ENCODE measurements at regions not wholly inside any gene's neighbourhood (a gene's known extent, or its start where the extent isn't known, plus 50 kb on each side); places are given as distances from the start of the nearest gene placed in this dataset.

DNA sequence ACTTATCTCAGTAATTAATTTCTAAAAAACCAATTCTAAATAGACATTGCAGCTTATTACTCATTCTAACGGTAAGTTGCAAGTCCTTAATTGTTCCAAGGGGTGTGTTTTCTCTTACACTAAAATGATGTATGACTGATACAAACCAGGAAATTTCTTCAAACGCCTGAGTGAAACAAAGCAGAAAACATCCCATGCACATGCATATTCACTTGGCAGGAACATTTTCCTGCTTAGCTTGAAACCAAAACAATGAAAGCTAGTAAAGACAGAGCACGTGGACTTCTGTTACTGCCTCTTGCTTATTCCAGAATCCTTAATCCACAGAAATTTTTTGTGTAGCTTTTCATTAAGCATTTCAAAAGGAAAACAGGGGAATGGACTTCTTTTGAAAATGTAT is 187.7 kb downstream of the MTERF1 start:
- no peak overlapping the region for H3K27ac ChIP-seq (ENCODE audit: low read depth, low read length)
- no peak overlapping the region for H3K4me3 ChIP-seq (ENCODE audit: low read depth, low read length)
- no peak for DNase-seq (ENCODE audit: low read depth, low spot score)
- H3K9me3 ChIP-seq (ENCODE audit: control insufficient read depth, insufficient read depth, low read length) = no peaks in the 10 kb centered on the region
- TF ChIP-seq, protein P1, sequence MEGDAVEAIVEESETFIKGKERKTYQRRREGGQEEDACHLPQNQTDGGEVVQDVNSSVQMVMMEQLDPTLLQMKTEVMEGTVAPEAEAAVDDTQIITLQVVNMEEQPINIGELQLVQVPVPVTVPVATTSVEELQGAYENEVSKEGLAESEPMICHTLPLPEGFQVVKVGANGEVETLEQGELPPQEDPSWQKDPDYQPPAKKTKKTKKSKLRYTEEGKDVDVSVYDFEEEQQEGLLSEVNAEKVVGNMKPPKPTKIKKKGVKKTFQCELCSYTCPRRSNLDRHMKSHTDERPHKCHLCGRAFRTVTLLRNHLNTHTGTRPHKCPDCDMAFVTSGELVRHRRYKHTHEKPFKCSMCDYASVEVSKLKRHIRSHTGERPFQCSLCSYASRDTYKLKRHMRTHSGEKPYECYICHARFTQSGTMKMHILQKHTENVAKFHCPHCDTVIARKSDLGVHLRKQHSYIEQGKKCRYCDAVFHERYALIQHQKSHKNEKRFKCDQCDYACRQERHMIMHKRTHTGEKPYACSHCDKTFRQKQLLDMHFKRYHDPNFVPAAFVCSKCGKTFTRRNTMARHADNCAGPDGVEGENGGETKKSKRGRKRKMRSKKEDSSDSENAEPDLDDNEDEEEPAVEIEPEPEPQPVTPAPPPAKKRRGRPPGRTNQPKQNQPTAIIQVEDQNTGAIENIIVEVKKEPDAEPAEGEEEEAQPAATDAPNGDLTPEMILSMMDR (IDR thresholded peaks at IDR 0.05; ENCODE audit: low read depth, low read length) = no peak
- CTCF ChIA-PET = interaction anchor here (0.5 kb wide), 1 partner anchor 376 kb away, joined by 3 read pairs; no protein-coding TSS in a partner anchor
- POLR2A ChIA-PET = no interaction called here
- no peaks in the 10 kb centered on the region for H3K27me3 ChIP-seq (ENCODE audit: control insufficient read depth, insufficient read depth, low read length)

DNA sequence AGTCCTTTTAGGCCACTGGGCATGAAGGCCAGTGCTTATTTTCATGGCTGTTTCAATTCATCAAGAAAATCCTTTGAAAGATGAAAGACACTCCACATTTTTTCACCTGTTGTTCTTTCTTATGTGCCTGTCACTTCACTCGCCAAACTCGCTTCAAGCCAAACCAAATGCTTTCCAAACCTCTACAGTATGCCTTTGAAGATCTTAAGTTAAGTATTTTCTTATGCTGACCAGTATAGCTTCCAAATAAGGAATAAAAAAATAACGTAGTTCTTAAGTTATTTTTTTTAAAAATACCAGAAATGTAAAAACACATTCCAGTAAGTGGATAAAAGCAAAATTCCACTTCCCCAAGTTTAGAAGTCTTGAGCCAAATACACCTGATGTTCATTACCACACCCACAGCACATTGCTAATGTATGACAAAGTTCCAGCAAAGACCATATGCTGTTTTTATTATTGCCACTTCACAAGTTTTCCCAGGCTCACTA is 186.1 kb downstream of the MTERF1 start:
- Histone ChIP-seq H3K9me3 (ENCODE audit: control insufficient read depth, insufficient read depth, low read length) (peaks cover 6% of the 10 kb centered on the region), H3K27me3 (ENCODE audit: control insufficient read depth, insufficient read depth, low read length) (no peaks in the 10 kb centered on the region), H3K4me3 (ENCODE audit: low read depth, low read length) (no peak overlapping the region), H3K27ac (ENCODE audit: low read depth, low read length) (no peak overlapping the region)
- CTCF ChIA-PET = interaction anchor here (0.6 kb wide), 1 partner anchor 605 kb away, joined by 5 read pairs; no protein-coding TSS in a partner anchor
- no peak for DNase-seq (ENCODE audit: low read depth, low spot score)
- TF ChIP-seq, protein P1 (IDR thresholded peaks at IDR 0.05; ENCODE audit: low read depth, low read length) = no peak
- POLR2A ChIA-PET = no interaction called here

DNA sequence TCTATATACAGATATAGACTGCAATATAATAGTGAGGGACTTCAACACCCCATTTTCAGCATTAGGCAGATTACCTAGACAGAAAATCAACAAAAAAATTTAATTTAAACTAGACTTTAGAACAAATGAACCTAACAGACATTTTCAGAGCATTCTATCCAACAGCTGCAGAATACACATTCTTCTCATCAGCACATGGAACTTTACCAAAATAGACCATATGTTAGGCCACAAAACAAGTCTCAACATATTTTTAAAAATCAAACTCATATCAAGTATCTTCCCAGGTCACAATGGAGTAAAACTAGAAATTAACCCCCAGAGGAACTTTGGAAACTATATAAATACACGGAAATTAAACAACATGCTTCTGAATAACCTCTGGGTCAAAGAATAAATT is 169.6 kb downstream of the MTERF1 start:
- ChIA-PET CTCF (no interaction called here), POLR2A (no interaction called here)
- Histone ChIP-seq H3K27me3 (ENCODE audit: control insufficient read depth, insufficient read depth, low read length) (no peaks in the 10 kb centered on the region), H3K9me3 (ENCODE audit: control insufficient read depth, insufficient read depth, low read length) (no peaks in the 10 kb centered on the region), H3K27ac (ENCODE audit: low read depth, low read length) (no peak overlapping the region), H3K4me3 (ENCODE audit: low read depth, low read length) (no peak overlapping the region)
- DNase-seq (ENCODE audit: low read depth, low spot score) = no peak
- TF ChIP-seq, protein P1 (IDR thresholded peaks at IDR 0.05; ENCODE audit: low read depth, low read length) = no peak

DNA sequence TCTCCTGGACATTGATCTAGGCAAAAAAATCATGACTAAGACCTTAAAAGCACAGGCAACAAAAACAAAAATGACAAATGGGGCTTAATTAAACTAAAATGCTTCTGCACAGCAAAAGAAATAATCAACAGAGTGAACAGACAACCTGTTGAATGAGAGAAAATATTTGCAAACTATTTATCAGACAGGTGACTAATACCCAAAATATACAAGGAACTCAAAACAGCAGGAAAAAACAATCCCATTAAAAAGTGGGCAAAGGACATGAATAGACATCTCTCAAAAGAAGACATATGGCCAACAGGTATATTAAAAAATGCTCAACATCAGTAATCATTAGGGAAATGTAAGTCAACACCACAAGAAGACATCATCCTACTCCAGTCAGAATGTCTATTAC is 166.8 kb downstream of the MTERF1 start:
- ChIA-PET CTCF (no interaction called here), POLR2A (no interaction called here)
- DNase-seq (ENCODE audit: low read depth, low spot score) = no peak
- Histone ChIP-seq H3K27me3 (ENCODE audit: control insufficient read depth, insufficient read depth, low read length) (no peaks in the 10 kb centered on the region), H3K4me3 (ENCODE audit: low read depth, low read length) (no peak overlapping the region), H3K27ac (ENCODE audit: low read depth, low read length) (no peak overlapping the region), H3K9me3 (ENCODE audit: control insufficient read depth, insufficient read depth, low read length) (no peaks in the 10 kb centered on the region)
- TF ChIP-seq, protein P1 (IDR thresholded peaks at IDR 0.05; ENCODE audit: low read depth, low read length) = no peak

- no peaks in the 10 kb centered on the region for H3K27me3 ChIP-seq (ENCODE audit: control insufficient read depth, insufficient read depth, low read length)
- POLR2A ChIA-PET = no interaction called here
- TF ChIP-seq, protein P1 (IDR thresholded peaks at IDR 0.05; ENCODE audit: low read depth, low read length) = no peak
- H3K27ac ChIP-seq (ENCODE audit: low read depth, low read length) = no peak overlapping the region
- no peak for DNase-seq (ENCODE audit: low read depth, low spot score)
- H3K9me3 ChIP-seq (ENCODE audit: control insufficient read depth, insufficient read depth, low read length) = no peaks in the 10 kb centered on the region
- CTCF ChIA-PET = no interaction called here
- H3K4me3 ChIP-seq (ENCODE audit: low read depth, low read length) = no peak overlapping the region
These were observed 162.6 kb downstream of the MTERF1 start for GRCh38 chr7:91717681-91718470.

Data from AG04450 (cell line).